NAMALWA (cell line): ENCODE measurements at regions not wholly inside any gene's neighbourhood (a gene's known extent, or its start where the extent isn't known, plus 50 kb on each side); places are given as distances from the start of the nearest gene placed in this dataset.
"Not testable (repeated sequence)": the region's sequence is repeated elsewhere in the genome, so short reads cannot be mapped to it uniquely, and the experiment has no call there.

ENCODE experiments used
- DNase-seq: peaks from one replicate; pipeline ENCODE4 v3.0.0-alpha.2; 2015; ENCODE audit warnings: low spot score

- DNase-seq = no peak
These were observed 163.7 kb downstream of the ESM1 start for GRCh38 chr5:54821445-54822323.

GRCh38 chr5:54820346-54821134, 164.9 kb downstream of the ESM1 start:
- no peak for DNase-seq

- no peak for DNase-seq
These were observed 178.0 kb downstream of the ESM1 start for GRCh38 chr5:54807421-54807820.

GRCh38 chr5:54804521-54804920, 180.9 kb downstream of the ESM1 start:
- DNase-seq = no peak

- no peak for DNase-seq
These were observed 181.3 kb downstream of the ESM1 start for GRCh38 chr5:54804086-54804485.

GRCh38 chr5:54803471-54804011, 181.9 kb downstream of the ESM1 start:
- DNase-seq = no peak

GRCh38 chr5:54799645-54800044, 185.7 kb downstream of the ESM1 start:
- no peak for DNase-seq

GRCh38 chr5:54795777-54796176, 189.6 kb downstream of the ESM1 start:
- DNase-seq = no peak

- no peak for DNase-seq
These were observed 190.1 kb downstream of the ESM1 start for GRCh38 chr5:54795284-54795683.

GRCh38 chr5:54794135-54794975, 191.0 kb downstream of the ESM1 start:
- no peak for DNase-seq

- DNase-seq = no peak
These were observed 191.8 kb downstream of the ESM1 start for GRCh38 chr5:54793468-54794134.

GRCh38 chr5:54792611-54793404, 192.6 kb downstream of the ESM1 start:
- no peak for DNase-seq

GRCh38 chr5:54787910-54788309, 197.5 kb downstream of the ESM1 start:
- not testable (repeated sequence) for DNase-seq

- no peak for DNase-seq
These were observed 199.4 kb downstream of the ESM1 start for GRCh38 chr5:54785729-54786591.

- no peak for DNase-seq
These were observed 206.6 kb downstream of the ESM1 start for GRCh38 chr5:54778783-54779182.

GRCh38 chr5:54775645-54776044, 209.7 kb downstream of the ESM1 start:
- no peak for DNase-seq

- DNase-seq = no peak
These were observed 210.9 kb downstream of the ESM1 start for GRCh38 chr5:54774281-54775170.

GRCh38 chr5:54772684-54773083, 212.7 kb downstream of the ESM1 start:
- DNase-seq = no peak

GRCh38 chr5:54772231-54772630, 213.2 kb downstream of the ESM1 start:
- DNase-seq = no peak
